SK-N-MC (cell line): ENCODE measurements at regions not wholly inside any gene's neighbourhood (a gene's known extent, or its start where the extent isn't known, plus 50 kb on each side); places are given as distances from the start of the nearest gene placed in this dataset.
A peak's percentile ranks its signal among the peaks of the same experiment; 100 is the strongest.

ENCODE experiments used
- DNase-seq: peaks from one replicate; pipeline ENCODE4 v3.0.0-alpha.2; 2011; ENCODE audit warnings: low read depth, low spot score
- H3K27ac ChIP-seq: fragments of 200-600 bp; sonication (generic); 2 replicates; pipeline ENCODE4 v1.5.1; 2016; ENCODE audit warnings: mixed run types
- H3K36me3 ChIP-seq: fragments of 200-600 bp; sonication (generic); 2 replicates; pipeline ENCODE4 v1.6.1; 2017; ENCODE audit warnings: antibody characterized with exemption, low read length, mixed read lengths; ENCODE audit not compliant: insufficient read depth
- H3K4me3 ChIP-seq: fragments of 200-600 bp; sonication (generic); 2 replicates; pipeline ENCODE4 v1.5.1; 2016
- H3K9ac ChIP-seq: fragments of 200-600 bp; sonication (generic); 2 replicates; pipeline ENCODE4 v1.8.0; 2017; ENCODE audit warnings: mixed run types, mixed read lengths; ENCODE audit not compliant: insufficient read length
- H3K9me3 ChIP-seq: fragments of 200-600 bp; sonication (generic); 2 replicates; pipeline ENCODE4 v1.6.1; 2017; ENCODE audit warnings: low read depth, mild to moderate bottlenecking, antibody characterized with exemption, low read length, moderate library complexity, mixed read lengths
- EZH2 ChIP-seq: fragments of 200-600 bp; sonication (generic); IDR thresholded peaks from one replicate; pipeline ENCODE4 v1.6.1; 2017; ENCODE audit warnings: antibody characterized with exemption
- FOXP2 ChIP-seq: optimal IDR thresholded peaks from 2 replicates; pipeline ENCODE3; 2011; ENCODE audit warnings: mild to moderate bottlenecking, moderate library complexity; ENCODE audit not compliant: insufficient read depth; ENCODE audit errors: extremely low read length, control extremely low read depth
- POLR2AphosphoS5 ChIP-seq: IDR thresholded peaks from 2 replicates; pipeline ENCODE4 v1.6.1; 2012; ENCODE audit warnings: mild to moderate bottlenecking, low read depth, low read length, borderline replicate concordance

DNA sequence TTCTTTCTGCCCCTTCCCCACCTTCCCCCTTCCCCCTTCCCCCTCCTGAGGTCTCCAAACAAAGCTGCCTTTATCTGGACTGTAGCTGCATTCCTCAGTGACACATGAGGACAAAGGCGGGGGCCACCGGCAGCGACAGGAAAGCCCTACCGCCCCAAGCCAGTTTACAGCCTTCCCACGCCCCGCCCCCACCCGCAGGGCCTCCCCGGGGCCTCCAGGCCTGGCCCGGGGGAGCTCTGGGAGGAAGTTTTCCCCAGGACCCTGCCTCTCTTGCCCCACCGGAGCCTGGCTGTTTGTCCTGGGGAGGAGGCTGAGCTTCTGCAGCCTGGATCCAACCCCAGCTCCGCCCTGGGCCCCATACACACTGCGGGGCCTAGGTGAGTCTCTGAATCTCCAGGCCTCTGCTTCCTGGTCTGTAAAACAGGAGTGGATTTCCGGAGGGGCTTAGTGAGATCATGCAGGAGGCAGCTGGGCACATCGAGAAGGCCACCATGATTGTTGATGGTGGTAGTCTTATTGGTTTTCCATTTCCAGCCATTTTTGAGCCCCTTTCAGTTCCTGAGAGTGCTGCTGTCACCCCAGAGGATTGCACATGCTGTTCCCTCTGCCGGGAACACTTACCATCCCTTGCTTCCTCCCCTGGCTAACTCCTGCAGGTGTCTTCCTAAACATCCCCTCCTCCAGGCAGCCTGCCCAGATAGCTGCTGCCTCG is 130.7 kb downstream of the MN1 start:
- Histone ChIP-seq H3K4me3 (peak overlapping the region; percentile 33; the same call in 1 of the 2 replicates), H3K36me3 (no peaks in the 10 kb centered on the region), H3K27ac (no peak overlapping the region), H3K9me3 (no peaks in the 10 kb centered on the region), H3K9ac (no peak overlapping the region)
- no peak for DNase-seq
- no peak for TF ChIP-seq FOXP2
- TF ChIP-seq POLR2AphosphoS5, result no peak
- no peak for TF ChIP-seq EZH2

- Histone ChIP-seq H3K36me3 (no peaks in the 10 kb centered on the region), H3K27ac (no peak overlapping the region), H3K9ac (no peak overlapping the region), H3K9me3 (no peaks in the 10 kb centered on the region), H3K4me3 (no peak overlapping the region)
- no peak for TF ChIP-seq POLR2AphosphoS5
- TF ChIP-seq EZH2, result no peak
- no peak for TF ChIP-seq FOXP2
- no peak for DNase-seq
Observed at GRCh38 chr22:27671413-27671935, 130.1 kb downstream of the MN1 start.

GRCh38 chr22:27672721-27673418 is 128.7 kb downstream of the MN1 start:
- TF ChIP-seq FOXP2 (no peak), EZH2 (no peak), POLR2AphosphoS5 (no peak)
- Histone ChIP-seq H3K27ac (no peak overlapping the region), H3K4me3 (no peak overlapping the region), H3K9me3 (no peaks in the 10 kb centered on the region), H3K36me3 (no peaks in the 10 kb centered on the region), H3K9ac (no peak overlapping the region)
- no peak for DNase-seq

- TF ChIP-seq POLR2AphosphoS5 (no peak), EZH2 (no peak), FOXP2 (no peak)
- Histone ChIP-seq H3K27ac (no peak overlapping the region), H3K9me3 (no peaks in the 10 kb centered on the region), H3K9ac (no peak overlapping the region), H3K36me3 (no peaks in the 10 kb centered on the region), H3K4me3 (no peak overlapping the region)
- DNase-seq, result no peak
Observed at GRCh38 chr22:27673839-27674238, 127.7 kb downstream of the MN1 start.

GRCh38 chr22:27674261-27674923 is 127.2 kb downstream of the MN1 start:
- Histone ChIP-seq H3K9ac (no peak overlapping the region), H3K36me3 (no peaks in the 10 kb centered on the region), H3K9me3 (no peaks in the 10 kb centered on the region), H3K27ac (no peak overlapping the region), H3K4me3 (no peak overlapping the region)
- TF ChIP-seq EZH2 (no peak), FOXP2 (no peak), POLR2AphosphoS5 (no peak)
- no peak for DNase-seq

- H3K27ac ChIP-seq, result no peak overlapping the region
- no peak for TF ChIP-seq FOXP2
- TF ChIP-seq EZH2, result no peak
- no peak for TF ChIP-seq POLR2AphosphoS5
- no peak overlapping the region for H3K4me3 ChIP-seq
- H3K36me3 ChIP-seq, result no peaks in the 10 kb centered on the region
- H3K9me3 ChIP-seq, result no peaks in the 10 kb centered on the region
- no peak overlapping the region for H3K9ac ChIP-seq
- no peak for DNase-seq
Observed at GRCh38 chr22:27676545-27677213, 124.9 kb downstream of the MN1 start.

GRCh38 chr22:27677905-27678458 is 123.6 kb downstream of the MN1 start:
- Histone ChIP-seq H3K36me3 (no peaks in the 10 kb centered on the region), H3K4me3 (peak overlapping the region; percentile 42), H3K27ac (no peak overlapping the region), H3K9ac (no peak overlapping the region), H3K9me3 (no peaks in the 10 kb centered on the region)
- TF ChIP-seq POLR2AphosphoS5 (no peak; the same call in 1 of the 2 replicates), EZH2 (no peak), FOXP2 (peak; percentile 96)
- DNase-seq, result peak; percentile 79
